ENCODE measurements at regions not wholly inside any gene's neighbourhood (a gene's known extent, or its start where the extent isn't known, plus 50 kb on each side); places are given as distances from the start of the nearest gene placed in this dataset.

- H3F3A ChIP-seq (replicated peaks; ENCODE audit: insufficient read depth) = no peaks in the 10 kb centered on the region
- no peak overlapping the region for H3K4me3 ChIP-seq (ENCODE audit: low read depth in 2 of 2, low read length in 1 of 2)
- TF ChIP-seq USF1 (IDR thresholded peaks at IDR 0.05; ENCODE audit: borderline replicate concordance, low read depth) = no peak
- TF ChIP-seq NRF1 (IDR thresholded peaks at IDR 0.05; ENCODE audit: low read depth, low read length) = no peak
- TF ChIP-seq NFIC (IDR thresholded peaks at IDR 0.05; ENCODE audit: borderline replicate concordance) = no peak
- TF ChIP-seq, protein P1, sequence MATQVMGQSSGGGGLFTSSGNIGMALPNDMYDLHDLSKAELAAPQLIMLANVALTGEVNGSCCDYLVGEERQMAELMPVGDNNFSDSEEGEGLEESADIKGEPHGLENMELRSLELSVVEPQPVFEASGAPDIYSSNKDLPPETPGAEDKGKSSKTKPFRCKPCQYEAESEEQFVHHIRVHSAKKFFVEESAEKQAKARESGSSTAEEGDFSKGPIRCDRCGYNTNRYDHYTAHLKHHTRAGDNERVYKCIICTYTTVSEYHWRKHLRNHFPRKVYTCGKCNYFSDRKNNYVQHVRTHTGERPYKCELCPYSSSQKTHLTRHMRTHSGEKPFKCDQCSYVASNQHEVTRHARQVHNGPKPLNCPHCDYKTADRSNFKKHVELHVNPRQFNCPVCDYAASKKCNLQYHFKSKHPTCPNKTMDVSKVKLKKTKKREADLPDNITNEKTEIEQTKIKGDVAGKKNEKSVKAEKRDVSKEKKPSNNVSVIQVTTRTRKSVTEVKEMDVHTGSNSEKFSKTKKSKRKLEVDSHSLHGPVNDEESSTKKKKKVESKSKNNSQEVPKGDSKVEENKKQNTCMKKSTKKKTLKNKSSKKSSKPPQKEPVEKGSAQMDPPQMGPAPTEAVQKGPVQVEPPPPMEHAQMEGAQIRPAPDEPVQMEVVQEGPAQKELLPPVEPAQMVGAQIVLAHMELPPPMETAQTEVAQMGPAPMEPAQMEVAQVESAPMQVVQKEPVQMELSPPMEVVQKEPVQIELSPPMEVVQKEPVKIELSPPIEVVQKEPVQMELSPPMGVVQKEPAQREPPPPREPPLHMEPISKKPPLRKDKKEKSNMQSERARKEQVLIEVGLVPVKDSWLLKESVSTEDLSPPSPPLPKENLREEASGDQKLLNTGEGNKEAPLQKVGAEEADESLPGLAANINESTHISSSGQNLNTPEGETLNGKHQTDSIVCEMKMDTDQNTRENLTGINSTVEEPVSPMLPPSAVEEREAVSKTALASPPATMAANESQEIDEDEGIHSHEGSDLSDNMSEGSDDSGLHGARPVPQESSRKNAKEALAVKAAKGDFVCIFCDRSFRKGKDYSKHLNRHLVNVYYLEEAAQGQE (IDR thresholded peaks at IDR 0.05; ENCODE audit: low read depth, low read length) = no peak
- no peak for TF ChIP-seq RFX5 (IDR thresholded peaks at IDR 0.05; ENCODE audit: low read length)
- TF ChIP-seq, protein P2, sequence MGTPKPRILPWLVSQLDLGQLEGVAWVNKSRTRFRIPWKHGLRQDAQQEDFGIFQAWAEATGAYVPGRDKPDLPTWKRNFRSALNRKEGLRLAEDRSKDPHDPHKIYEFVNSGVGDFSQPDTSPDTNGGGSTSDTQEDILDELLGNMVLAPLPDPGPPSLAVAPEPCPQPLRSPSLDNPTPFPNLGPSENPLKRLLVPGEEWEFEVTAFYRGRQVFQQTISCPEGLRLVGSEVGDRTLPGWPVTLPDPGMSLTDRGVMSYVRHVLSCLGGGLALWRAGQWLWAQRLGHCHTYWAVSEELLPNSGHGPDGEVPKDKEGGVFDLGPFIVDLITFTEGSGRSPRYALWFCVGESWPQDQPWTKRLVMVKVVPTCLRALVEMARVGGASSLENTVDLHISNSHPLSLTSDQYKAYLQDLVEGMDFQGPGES (IDR thresholded peaks at IDR 0.05; ENCODE audit: low read depth, low read length) = no peak
- no peak for TF ChIP-seq ZBTB33 (IDR thresholded peaks at IDR 0.05; ENCODE audit: borderline replicate concordance, low read depth)
- no peak for TF ChIP-seq SMC3 (IDR thresholded peaks at IDR 0.05; ENCODE audit: low read depth, low read length)
- no peak for TF ChIP-seq FOXM1 (IDR thresholded peaks at IDR 0.05; ENCODE audit: low read depth)
- TF ChIP-seq, protein P3, sequence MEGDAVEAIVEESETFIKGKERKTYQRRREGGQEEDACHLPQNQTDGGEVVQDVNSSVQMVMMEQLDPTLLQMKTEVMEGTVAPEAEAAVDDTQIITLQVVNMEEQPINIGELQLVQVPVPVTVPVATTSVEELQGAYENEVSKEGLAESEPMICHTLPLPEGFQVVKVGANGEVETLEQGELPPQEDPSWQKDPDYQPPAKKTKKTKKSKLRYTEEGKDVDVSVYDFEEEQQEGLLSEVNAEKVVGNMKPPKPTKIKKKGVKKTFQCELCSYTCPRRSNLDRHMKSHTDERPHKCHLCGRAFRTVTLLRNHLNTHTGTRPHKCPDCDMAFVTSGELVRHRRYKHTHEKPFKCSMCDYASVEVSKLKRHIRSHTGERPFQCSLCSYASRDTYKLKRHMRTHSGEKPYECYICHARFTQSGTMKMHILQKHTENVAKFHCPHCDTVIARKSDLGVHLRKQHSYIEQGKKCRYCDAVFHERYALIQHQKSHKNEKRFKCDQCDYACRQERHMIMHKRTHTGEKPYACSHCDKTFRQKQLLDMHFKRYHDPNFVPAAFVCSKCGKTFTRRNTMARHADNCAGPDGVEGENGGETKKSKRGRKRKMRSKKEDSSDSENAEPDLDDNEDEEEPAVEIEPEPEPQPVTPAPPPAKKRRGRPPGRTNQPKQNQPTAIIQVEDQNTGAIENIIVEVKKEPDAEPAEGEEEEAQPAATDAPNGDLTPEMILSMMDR (IDR thresholded peaks at IDR 0.05) = no peak
- TF ChIP-seq, protein P4, sequence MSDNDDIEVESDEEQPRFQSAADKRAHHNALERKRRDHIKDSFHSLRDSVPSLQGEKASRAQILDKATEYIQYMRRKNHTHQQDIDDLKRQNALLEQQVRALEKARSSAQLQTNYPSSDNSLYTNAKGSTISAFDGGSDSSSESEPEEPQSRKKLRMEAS (IDR thresholded peaks at IDR 0.05; ENCODE audit: low read depth) = no peak
- TF ChIP-seq RXRA (IDR thresholded peaks at IDR 0.05; ENCODE audit: borderline replicate concordance, low read depth) = no peak
- no peak for TF ChIP-seq POLR2AphosphoS5 (IDR thresholded peaks at IDR 0.05; ENCODE audit: low read depth, low read length)
- no peak for TF ChIP-seq SIN3A (IDR thresholded peaks at IDR 0.05; ENCODE audit: borderline replicate concordance, low read depth, low read length)
- no peak for TF ChIP-seq EZH2phosphoT487 (IDR thresholded peaks at IDR 0.05; ENCODE audit: borderline replicate concordance, low read depth)
- no peak for TF ChIP-seq ELF1 (IDR thresholded peaks at IDR 0.05)
- no peak for TF ChIP-seq FOSL2 (IDR thresholded peaks at IDR 0.05; ENCODE audit: borderline replicate concordance, low read depth)
- no peak for TF ChIP-seq TEAD4 (IDR thresholded peaks at IDR 0.05; ENCODE audit: borderline replicate concordance, insufficient read depth)
- H2AFZ ChIP-seq (ENCODE audit: low read depth) = no peak overlapping the region
- no peak overlapping the region for H3K9ac ChIP-seq
- no peaks in the 10 kb centered on the region for H4K20me1 ChIP-seq (ENCODE audit: insufficient read depth)
- H3K4me2 ChIP-seq = no peak overlapping the region
- peaks cover 7 to 30% of the 10 kb centered on the region in 2 experiments; a peak in 2 of 4 replicates for H3K4me1 ChIP-seq (ENCODE audit: control insufficient read depth in 1 of 2, insufficient read depth in 2 of 2, low read depth in 1 of 2, low read length in 1 of 2)
- H3K9me3 ChIP-seq = no peaks in the 10 kb centered on the region
- H3K27me3 ChIP-seq (ENCODE audit: insufficient read depth) = no peaks in the 10 kb centered on the region
- no peak overlapping the region for H3K27ac ChIP-seq (ENCODE audit: low read depth in 2 of 2, low read length in 1 of 2)
- 100% methylated on average over 1 of the region's 1 CpG for WGBS (ENCODE audit: low lambda C conversion rate)
- H3K79me2 ChIP-seq (ENCODE audit: insufficient read depth) = no peaks in the 10 kb centered on the region; the same call in 1 of the 2 replicates
- no peaks in the 10 kb centered on the region for H3K9me2 ChIP-seq
- ChIA-PET POLR2A (no interaction called here), CTCF (interaction anchor here (1.0 kb wide), 1 partner anchor 12 kb away, joined by 3 read pairs; no protein-coding TSS in a partner anchor)
- no peak for DNase-seq
- peaks cover 3 to 7% of the 10 kb centered on the region in 2 experiments for H3K36me3 ChIP-seq (replicated peaks in 1 of 2; ENCODE audit: control insufficient read depth in 1 of 2, insufficient read depth in 2 of 2, low read length in 1 of 2)
Observed at GRCh38 chr2:216281316-216281715, 91.0 kb downstream of the MARCHF4 start.

All from SK-N-SH (cell line).